ENCODE measurements at regions not wholly inside any gene's neighbourhood (a gene's known extent, or its start where the extent isn't known, plus 50 kb on each side); places are given as distances from the start of the nearest gene placed in this dataset.
A peak's percentile ranks its signal among the peaks of the same experiment; 100 is the strongest.

GRCh38 chr5:158470764-158471534, 612.0 kb upstream of the CLINT1 start:
- Histone ChIP-seq H3K4me1 (ENCODE audit: insufficient read depth, low read length) (no peaks in the 10 kb centered on the region), H3K4me3 (ENCODE audit: low read depth in 1 of 2, low read length in 2 of 2) (no peak overlapping the region), H3K79me2 (ENCODE audit: insufficient read depth, low read length) (no peaks in the 10 kb centered on the region), H3K27ac (ENCODE audit: low read length) (no peak overlapping the region), H2AFZ (ENCODE audit: low read depth, low read length) (no peak overlapping the region), H3K4me2 (ENCODE audit: insufficient read depth, low read length) (no peak overlapping the region), H3K36me3 (ENCODE audit: insufficient read depth, low read length) (no peaks in the 10 kb centered on the region), H3K9me3 (ENCODE audit: insufficient read depth, low read length, severe bottlenecking) (no peaks in the 10 kb centered on the region), H4K20me1 (ENCODE audit: insufficient read depth, low read length) (no peaks in the 10 kb centered on the region), H3K9ac (ENCODE audit: low read depth, low read length) (no peak overlapping the region), H3K27me3 (ENCODE audit: insufficient read depth, low read length, poor library complexity) (no peaks in the 10 kb centered on the region)
- TF ChIP-seq CTCF (IDR thresholded peaks at IDR 0.05; ENCODE audit: borderline replicate concordance, extremely low read depth, low read length, poor library complexity, severe bottlenecking) (no peak), EZH2 (IDR thresholded peaks at IDR 0.05; ENCODE audit: borderline replicate concordance, low read depth, low read length, severe bottlenecking) (no peak)
- ATAC-seq (ENCODE audit: insufficient read depth, low read depth) (no peak), DNase-seq (no peak)

GRCh38 chr5:158468444-158468843, 609.5 kb upstream of the CLINT1 start:
- H2AFZ ChIP-seq (ENCODE audit: low read depth, low read length): no peak overlapping the region
- no peak for ATAC-seq (ENCODE audit: insufficient read depth, low read depth)
- H3K4me2 ChIP-seq (ENCODE audit: insufficient read depth, low read length): no peak overlapping the region
- no peaks in the 10 kb centered on the region for H3K79me2 ChIP-seq (ENCODE audit: insufficient read depth, low read length)
- no peaks in the 10 kb centered on the region for H3K27me3 ChIP-seq (ENCODE audit: insufficient read depth, low read length, poor library complexity)
- no peak overlapping the region for H3K27ac ChIP-seq (ENCODE audit: low read length)
- no peaks in the 10 kb centered on the region for H3K4me1 ChIP-seq (ENCODE audit: insufficient read depth, low read length)
- no peak overlapping the region for H3K9ac ChIP-seq (ENCODE audit: low read depth, low read length)
- no peak for DNase-seq
- no peak overlapping the region for H3K4me3 ChIP-seq (ENCODE audit: low read depth in 1 of 2, low read length in 2 of 2)
- TF ChIP-seq CTCF (IDR thresholded peaks at IDR 0.05; ENCODE audit: borderline replicate concordance, extremely low read depth, low read length, poor library complexity, severe bottlenecking): no peak
- no peak for TF ChIP-seq EZH2 (IDR thresholded peaks at IDR 0.05; ENCODE audit: borderline replicate concordance, low read depth, low read length, severe bottlenecking)
- no peaks in the 10 kb centered on the region for H4K20me1 ChIP-seq (ENCODE audit: insufficient read depth, low read length)
- H3K36me3 ChIP-seq (ENCODE audit: insufficient read depth, low read length): no peaks in the 10 kb centered on the region
- H3K9me3 ChIP-seq (ENCODE audit: insufficient read depth, low read length, severe bottlenecking): no peaks in the 10 kb centered on the region

DNA sequence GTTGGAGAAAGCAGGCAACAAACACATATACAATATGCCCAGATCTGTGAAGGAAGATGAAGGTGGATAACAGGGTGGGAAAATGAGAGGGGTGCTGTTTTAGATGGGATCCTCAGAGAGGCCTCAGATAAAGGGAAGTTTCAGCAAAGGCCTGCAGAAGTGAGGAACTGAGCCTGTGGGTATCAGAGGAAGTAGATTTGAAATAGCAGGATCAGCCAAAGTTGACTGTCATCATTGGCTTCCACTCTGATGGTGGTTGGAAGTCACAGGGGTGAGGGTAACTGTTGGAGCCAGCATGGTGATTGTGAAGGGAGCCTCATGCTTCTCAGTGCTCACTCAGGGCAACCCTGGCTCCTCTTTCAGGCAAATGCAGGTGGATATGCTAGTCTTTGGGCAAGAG, 607.2 kb upstream of the CLINT1 start:
- Histone ChIP-seq H3K4me3 (ENCODE audit: low read depth in 1 of 2, low read length in 2 of 2) (no peak overlapping the region), H3K27ac (ENCODE audit: low read length) (no peak overlapping the region), H3K9ac (ENCODE audit: low read depth, low read length) (no peak overlapping the region), H3K4me1 (ENCODE audit: insufficient read depth, low read length) (no peaks in the 10 kb centered on the region), H2AFZ (ENCODE audit: low read depth, low read length) (peak overlapping the region; percentile 4), H3K36me3 (ENCODE audit: insufficient read depth, low read length) (no peaks in the 10 kb centered on the region), H3K79me2 (ENCODE audit: insufficient read depth, low read length) (no peaks in the 10 kb centered on the region), H3K9me3 (ENCODE audit: insufficient read depth, low read length, severe bottlenecking) (no peaks in the 10 kb centered on the region), H3K27me3 (ENCODE audit: insufficient read depth, low read length, poor library complexity) (no peaks in the 10 kb centered on the region), H3K4me2 (ENCODE audit: insufficient read depth, low read length) (no peak overlapping the region), H4K20me1 (ENCODE audit: insufficient read depth, low read length) (no peaks in the 10 kb centered on the region)
- DNase-seq (no peak), ATAC-seq (ENCODE audit: insufficient read depth, low read depth) (no peak)
- TF ChIP-seq EZH2 (IDR thresholded peaks at IDR 0.05; ENCODE audit: borderline replicate concordance, low read depth, low read length, severe bottlenecking): no peak
- no peak for TF ChIP-seq CTCF (IDR thresholded peaks at IDR 0.05; ENCODE audit: borderline replicate concordance, extremely low read depth, low read length, poor library complexity, severe bottlenecking)
